ENCODE measurements at regions not wholly inside any gene's neighbourhood (a gene's known extent, or its start where the extent isn't known, plus 50 kb on each side); places are given as distances from the start of the nearest gene placed in this dataset.

DNA sequence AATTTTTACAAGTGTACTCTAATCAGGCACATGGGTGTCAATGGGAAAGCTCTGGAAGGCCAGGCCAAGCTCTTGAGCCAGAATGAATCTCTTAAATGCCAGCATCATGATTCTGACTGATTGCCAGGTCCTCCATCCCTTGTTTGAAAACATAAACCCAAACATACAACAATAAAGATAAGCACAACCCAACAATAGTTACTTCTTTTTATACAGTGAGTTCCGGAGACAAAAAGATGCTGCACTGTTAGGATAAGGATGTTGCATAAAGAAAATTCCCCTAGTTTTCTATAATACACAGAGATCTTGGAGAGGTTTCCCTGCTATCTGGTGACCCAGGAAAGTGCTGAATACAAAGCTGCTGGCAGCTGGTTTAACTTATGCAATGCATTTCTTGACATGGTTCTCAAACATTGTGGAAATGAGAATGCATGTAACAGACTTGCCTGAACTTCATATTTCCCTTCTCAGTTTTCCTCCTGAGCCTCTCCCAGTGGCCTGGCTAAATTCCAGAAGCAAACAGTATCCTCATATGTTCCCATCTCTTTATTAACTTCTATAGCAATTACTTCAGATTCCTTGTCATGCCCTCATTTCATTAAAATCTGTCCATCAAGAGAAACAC is 180.1 kb upstream of the PRICKLE2 start:
- in situ Hi-C loops (cut with HindIII; ENCODE audit: low pct_unique_long_range_greater_than_20kb, low sequenced_read_pairs) = no loop called here
- no peak for DNase-seq (ENCODE audit: low read depth, low spot score)

DNA sequence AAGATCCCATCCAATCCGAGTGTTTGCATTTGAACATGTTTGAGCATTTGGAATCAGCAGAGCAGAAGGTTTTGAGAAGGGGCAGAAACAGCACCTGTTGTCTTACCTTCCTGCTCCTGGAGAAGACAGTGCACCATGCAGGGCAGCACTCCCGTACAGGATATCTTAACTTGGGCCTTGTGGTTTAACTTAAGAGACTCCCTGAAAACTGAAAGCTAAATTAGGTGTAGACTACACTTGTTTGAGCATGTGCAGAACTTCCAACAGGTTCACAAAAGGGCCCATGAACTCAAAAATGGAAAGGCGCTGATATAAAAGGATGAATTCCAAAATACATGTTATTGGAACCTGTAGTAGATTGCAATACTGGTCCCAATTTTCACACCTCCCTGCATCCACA is 175.4 kb upstream of the PRICKLE2 start:
- DNase-seq (ENCODE audit: low read depth, low spot score) = no peak
- in situ Hi-C loops (cut with HindIII; ENCODE audit: low pct_unique_long_range_greater_than_20kb, low sequenced_read_pairs) = no loop called here

DNA sequence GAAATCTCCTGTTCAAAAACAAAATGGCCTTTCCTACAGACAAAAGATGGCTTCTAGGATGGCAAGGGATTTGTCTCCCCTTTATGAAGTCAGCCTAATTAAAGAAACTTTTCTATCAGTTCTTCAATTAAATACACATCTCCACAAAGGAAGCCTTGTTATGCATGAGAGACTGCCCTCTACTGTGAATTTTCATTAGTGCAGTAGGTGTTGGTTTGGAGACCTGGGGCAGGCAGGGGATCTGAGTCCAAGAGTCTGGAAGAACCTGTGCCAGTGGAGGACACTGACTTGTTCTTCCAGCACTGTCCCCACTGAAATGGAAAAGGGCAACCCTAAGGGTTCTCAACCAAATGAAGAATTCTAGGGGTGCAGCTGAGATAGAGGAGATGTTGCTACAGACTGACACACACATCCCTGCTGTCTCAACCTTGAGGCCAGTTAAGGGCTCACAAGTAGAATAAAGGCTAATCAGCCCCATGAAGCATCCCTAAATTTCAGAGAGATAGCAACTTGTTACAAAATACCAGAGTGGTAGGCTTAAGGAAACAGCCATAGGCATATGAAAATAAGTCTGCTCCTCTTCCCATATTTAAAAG is 174.0 kb upstream of the PRICKLE2 start:
- peak; percentile 78 for DNase-seq (ENCODE audit: low read depth, low spot score)
- in situ Hi-C loops (cut with HindIII; ENCODE audit: low pct_unique_long_range_greater_than_20kb, low sequenced_read_pairs) = no loop called here

DNA sequence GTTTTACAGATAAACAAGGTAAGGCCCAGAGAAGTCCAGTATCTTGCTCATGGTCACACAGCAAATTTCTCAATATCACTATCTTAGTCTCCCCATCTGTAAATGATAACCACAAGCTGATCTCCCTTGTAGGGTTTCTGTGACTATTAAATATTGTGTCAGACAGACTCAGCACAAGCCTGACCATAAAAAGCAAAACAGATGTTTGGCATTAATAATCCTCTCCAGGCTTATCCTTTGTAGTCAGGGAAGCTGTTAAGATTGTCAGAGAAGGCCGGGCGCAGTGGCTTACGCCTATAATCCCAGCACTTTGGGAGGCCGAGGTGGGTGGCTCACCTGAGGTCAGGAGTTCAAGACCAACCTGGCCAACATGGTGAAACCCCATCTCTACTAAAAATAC is 173.2 kb upstream of the PRICKLE2 start:
- in situ Hi-C loops (cut with HindIII; ENCODE audit: low pct_unique_long_range_greater_than_20kb, low sequenced_read_pairs) = no loop called here
- DNase-seq (ENCODE audit: low read depth, low spot score) = no peak

DNA sequence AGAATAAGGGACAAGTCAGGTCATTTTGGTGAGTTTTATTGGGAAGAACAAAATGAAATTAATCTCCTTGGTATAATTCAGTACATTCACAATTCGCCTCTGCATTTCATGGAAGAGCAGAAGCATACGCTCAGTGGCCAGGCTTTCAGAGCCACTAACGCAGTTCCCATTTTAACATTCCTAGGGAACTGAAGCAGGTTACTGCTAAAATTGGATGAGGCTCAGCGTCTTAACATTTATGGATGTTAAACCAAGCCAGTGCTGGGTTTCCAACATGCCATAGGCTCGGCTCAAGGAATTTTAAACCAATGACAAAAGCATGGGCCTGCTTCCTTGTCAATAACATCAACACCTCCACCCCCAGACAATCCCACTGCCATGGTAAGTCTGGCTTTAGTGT is 172.7 kb upstream of the PRICKLE2 start:
- in situ Hi-C loops (cut with HindIII; ENCODE audit: low pct_unique_long_range_greater_than_20kb, low sequenced_read_pairs) = no loop called here
- DNase-seq (ENCODE audit: low read depth, low spot score) = no peak

DNA sequence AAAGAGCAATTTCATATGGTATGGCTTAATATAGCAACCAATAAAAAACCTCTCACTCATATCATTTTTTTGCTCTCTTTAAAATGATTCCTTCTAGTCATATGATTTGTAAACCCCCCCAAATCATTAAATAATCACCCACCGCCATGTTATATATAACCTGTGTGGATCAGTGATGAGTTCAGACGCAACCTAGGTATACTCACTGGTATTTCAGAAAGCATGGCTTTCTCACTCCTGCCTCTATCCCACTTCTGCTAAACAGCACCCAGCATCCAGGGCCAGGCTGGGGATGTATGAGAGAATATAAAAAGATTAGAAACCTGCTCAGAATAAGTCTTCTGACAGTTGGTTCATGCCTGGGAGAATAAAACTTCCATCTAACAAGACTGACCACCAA is 172.3 kb upstream of the PRICKLE2 start:
- in situ Hi-C loops (cut with HindIII; ENCODE audit: low pct_unique_long_range_greater_than_20kb, low sequenced_read_pairs) = no loop called here
- no peak for DNase-seq (ENCODE audit: low read depth, low spot score)

DNA sequence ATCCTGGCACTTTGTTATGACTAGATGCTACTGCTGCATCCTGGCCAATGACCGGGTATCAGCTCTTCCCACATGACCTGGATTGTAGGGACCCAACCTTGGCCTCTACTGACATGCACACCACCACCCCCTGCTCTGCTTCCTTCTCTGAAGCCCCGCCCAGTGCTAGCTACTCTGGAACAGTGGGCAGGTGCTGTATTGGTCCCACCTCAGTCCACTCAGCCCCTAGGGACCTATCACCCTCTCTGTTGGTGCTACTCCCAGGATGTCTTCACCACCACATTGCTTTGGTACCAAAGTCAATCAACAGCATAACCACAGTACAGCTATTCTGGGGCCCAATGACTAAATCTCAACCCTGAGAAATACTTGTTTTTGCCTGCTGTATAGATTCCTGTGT is 170.2 kb upstream of the PRICKLE2 start:
- no peak for DNase-seq (ENCODE audit: low read depth, low spot score)
- in situ Hi-C loops (cut with HindIII; ENCODE audit: low pct_unique_long_range_greater_than_20kb, low sequenced_read_pairs) = no loop called here

DNA sequence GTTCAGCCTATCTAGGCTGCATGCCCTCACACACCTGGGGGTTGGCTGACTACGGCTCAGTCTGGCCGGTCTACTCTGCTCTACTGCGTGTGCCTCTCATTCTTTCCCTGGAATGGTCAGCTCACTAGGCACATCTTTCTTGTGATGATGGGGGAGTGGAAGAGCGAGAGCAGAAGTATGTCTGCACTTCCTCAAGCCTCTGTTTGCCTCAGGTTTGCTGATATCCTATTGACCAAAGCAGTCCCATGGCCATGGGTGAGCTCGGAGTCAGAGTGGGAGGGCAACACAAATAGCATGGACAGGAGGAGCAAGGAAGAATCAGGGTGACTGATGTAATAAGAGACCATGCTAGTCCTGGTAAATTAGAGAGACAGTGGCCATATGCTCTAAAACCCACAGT is 167.9 kb upstream of the PRICKLE2 start:
- DNase-seq (ENCODE audit: low read depth, low spot score) = no peak
- in situ Hi-C loops (cut with HindIII; ENCODE audit: low pct_unique_long_range_greater_than_20kb, low sequenced_read_pairs) = no loop called here

DNA sequence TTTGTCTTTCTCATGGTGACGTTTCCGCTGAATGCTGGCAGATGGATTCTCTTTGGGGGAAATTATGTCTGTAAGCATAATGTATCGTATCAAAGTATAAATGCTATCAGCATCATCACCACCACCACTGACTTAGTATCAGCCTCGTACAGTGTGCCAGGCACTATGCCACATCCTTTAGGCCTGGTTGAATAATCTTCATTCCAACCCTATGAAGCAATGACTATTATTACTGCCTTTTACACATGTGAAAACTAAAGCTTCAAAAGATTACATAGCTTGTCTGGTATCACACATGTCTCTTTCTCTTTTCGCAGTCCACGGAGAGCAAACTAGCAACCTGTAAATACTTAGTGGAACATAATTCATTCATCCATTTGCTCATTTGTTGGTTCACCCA is 166.7 kb upstream of the PRICKLE2 start:
- no peak for DNase-seq (ENCODE audit: low read depth, low spot score)
- in situ Hi-C loops (cut with HindIII; ENCODE audit: low pct_unique_long_range_greater_than_20kb, low sequenced_read_pairs) = no loop called here

DNA sequence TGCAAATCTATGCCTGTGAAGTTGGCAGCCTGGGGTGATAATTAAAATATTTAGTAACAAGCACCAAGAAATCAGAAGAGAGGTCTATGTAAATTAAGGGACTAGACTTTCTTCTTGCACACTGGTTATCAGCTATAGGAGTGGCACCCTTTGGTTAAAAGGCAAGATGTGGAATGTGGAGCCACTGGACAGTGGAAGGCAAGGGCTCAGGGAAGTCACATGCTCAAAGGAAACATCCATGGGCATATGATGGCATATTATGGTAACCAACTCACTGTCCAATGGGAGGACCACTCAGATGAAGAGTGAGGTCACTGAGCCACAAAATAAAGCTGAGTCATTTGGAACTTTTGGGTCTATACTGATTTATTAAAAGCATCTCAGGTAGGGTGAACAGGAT is 165.6 kb upstream of the PRICKLE2 start:
- in situ Hi-C loops (cut with HindIII; ENCODE audit: low pct_unique_long_range_greater_than_20kb, low sequenced_read_pairs) = no loop called here
- no peak for DNase-seq (ENCODE audit: low read depth, low spot score)

DNA sequence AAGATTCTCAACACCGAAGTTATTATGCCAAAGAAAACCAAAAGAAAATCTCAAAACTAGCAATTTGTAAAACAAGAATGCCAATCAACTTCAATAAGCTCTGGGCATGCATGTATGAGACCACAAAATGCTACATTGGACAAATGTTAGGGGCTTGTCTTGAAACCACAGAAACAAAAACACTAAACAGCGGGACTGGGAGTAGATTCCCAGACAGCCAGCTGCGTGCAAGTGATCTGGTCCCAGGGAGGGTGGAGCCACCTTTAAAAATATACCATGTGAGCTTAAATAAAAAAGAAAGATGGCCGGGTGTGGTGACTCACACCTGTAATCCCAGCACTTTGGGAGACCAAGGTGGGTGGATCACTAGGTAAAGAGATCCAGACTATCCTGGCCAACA is 163.6 kb upstream of the PRICKLE2 start:
- in situ Hi-C loops (cut with HindIII; ENCODE audit: low pct_unique_long_range_greater_than_20kb, low sequenced_read_pairs) = no loop called here
- no peak for DNase-seq (ENCODE audit: low read depth, low spot score)

DNA sequence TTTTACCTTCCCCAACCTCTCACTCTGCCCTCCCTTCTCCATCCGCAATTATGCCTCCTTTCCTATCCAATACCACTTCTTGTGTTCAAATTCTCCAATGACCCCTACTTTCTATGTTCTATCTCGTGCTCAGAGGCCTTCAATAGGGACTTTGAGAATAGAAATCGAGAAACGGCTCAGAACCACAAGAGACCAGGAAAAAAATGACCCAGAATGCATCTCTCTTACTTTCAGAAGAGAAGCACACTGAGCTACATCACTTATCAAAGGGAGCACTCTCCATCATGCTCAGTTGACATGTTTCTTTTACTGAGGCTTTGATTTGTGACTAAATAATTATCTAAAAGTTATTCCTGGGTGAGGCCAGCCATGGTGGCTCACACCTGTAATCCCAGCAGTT is 162.4 kb upstream of the PRICKLE2 start:
- no peak for DNase-seq (ENCODE audit: low read depth, low spot score)
- in situ Hi-C loops (cut with HindIII; ENCODE audit: low pct_unique_long_range_greater_than_20kb, low sequenced_read_pairs) = no loop called here

DNA sequence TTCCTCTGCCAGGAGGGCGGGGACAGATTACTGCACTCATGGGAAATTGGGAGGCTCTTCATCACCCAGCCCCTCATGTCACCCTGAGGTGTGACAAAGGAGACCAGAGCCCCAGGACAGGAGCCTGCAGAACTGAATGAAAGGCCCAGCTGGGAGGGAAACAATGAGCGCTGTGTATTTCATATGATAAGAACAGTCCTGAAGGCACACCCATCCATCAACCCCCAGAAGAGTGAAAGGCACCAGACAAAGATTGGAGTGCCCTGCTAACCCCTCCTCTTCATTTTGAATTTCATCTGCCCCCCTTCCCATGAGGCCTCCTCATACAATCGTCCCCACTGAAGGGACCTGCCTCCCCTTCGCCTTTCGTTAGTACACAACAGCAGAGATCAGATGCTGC is 160.0 kb upstream of the PRICKLE2 start:
- in situ Hi-C loops (cut with HindIII; ENCODE audit: low pct_unique_long_range_greater_than_20kb, low sequenced_read_pairs) = no loop called here

DNA sequence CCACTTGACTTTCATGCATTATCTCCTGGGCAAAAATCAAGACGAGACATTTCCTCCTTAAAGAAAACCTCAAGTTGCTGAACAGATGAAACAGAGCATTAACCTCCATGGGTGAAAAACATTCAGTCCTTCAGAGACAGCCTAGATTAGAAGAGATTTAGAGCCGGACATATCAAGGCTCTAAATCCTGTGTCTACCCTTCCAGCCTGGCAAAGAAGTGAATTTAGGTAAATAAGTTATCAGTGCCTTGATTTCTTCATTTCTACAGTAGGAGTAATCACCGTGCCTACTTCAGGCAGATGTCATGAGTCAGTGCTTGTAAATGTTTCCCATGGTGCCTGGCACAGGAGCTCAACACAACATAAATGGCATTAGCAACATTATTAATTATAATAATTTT is 159.3 kb upstream of the PRICKLE2 start:
- DNase-seq (ENCODE audit: low read depth, low spot score) = no peak
- in situ Hi-C loops (cut with HindIII; ENCODE audit: low pct_unique_long_range_greater_than_20kb, low sequenced_read_pairs) = no loop called here

More for the DNA sequence above, 160.0 kb upstream of the PRICKLE2 start:
- DNase-seq (ENCODE audit: low read depth, low spot score) = no peak

DNA sequence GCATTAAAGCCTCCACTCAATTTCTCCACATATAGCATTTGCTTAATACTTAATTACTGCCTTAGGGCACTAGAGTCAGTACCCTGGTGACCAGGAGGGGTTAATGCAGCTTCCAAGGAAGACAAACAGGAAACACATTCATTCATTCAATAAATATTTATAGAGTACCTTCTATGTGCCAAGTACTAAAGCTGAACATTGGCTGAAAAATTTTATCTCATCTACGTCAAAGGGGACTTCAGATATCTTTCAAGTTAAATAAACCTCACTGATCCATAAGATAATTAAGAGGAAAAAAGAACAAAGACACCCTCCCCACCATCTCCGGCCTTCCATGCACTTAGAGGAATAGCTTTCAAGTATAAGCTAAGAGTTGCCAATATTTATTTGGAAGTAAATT is 156.9 kb upstream of the PRICKLE2 start:
- no peak for DNase-seq (ENCODE audit: low read depth, low spot score)
- in situ Hi-C loops (cut with HindIII; ENCODE audit: low pct_unique_long_range_greater_than_20kb, low sequenced_read_pairs) = no loop called here

DNA sequence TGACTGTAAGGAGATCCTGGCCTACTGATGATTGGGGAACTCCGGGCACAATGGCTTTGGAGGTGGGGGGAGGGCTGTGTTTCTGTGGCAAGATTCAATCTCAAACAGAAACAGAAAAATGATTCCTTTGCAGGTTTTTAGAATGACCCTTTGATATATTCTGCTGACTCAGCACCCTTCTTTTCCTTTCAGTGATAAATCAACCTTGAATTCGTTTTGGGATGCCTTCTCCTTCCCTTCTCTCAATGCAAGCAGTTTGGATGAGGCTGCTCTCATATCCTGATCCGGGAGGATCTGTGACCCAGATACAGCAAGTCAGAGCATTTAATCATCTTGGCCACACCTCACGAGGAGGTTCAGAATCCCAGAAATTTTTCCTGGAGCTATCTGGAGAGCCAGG is 156.1 kb upstream of the PRICKLE2 start:
- in situ Hi-C loops (cut with HindIII; ENCODE audit: low pct_unique_long_range_greater_than_20kb, low sequenced_read_pairs) = no loop called here
- DNase-seq (ENCODE audit: low read depth, low spot score) = no peak

DNA sequence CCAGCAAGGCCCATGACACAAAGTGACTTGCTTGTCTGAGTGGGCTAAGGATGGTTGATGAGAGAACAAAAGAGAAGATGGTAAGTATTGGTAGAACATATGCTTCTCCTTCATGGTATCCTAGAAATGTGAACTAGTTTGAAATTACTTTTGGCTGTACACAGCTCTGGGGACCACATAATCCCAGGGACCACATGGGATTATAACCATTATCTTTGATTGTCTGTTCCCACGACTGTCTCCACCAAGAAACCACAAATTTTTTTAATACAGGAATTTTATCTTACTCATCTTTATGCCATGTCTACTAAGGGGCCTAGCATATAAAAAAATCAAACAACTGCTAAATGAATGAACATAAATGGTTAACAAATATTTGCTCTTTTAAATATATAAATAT is 155.3 kb upstream of the PRICKLE2 start:
- no peak for DNase-seq (ENCODE audit: low read depth, low spot score)
- in situ Hi-C loops (cut with HindIII; ENCODE audit: low pct_unique_long_range_greater_than_20kb, low sequenced_read_pairs) = no loop called here

DNA sequence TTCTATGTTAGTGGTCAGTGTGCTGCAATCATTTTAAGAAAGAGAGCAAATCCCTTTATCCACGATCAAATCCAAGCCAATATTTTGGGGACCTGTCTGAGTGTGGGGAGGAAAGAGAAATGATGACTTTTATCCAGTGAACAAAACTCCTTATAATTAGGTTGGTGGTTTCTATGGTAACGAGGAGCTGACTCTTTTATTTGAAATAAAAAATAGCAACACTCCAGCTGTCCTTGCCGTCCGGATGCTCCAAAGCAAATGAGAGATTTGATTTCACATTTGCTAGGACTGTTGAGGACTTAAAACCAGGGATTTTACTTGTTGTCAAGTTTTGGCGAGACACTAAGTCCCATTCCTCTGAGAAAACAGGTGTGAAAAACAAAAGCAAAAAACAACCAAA is 154.0 kb upstream of the PRICKLE2 start:
- in situ Hi-C loops (cut with HindIII; ENCODE audit: low pct_unique_long_range_greater_than_20kb, low sequenced_read_pairs) = no loop called here
- no peak for DNase-seq (ENCODE audit: low read depth, low spot score)

DNA sequence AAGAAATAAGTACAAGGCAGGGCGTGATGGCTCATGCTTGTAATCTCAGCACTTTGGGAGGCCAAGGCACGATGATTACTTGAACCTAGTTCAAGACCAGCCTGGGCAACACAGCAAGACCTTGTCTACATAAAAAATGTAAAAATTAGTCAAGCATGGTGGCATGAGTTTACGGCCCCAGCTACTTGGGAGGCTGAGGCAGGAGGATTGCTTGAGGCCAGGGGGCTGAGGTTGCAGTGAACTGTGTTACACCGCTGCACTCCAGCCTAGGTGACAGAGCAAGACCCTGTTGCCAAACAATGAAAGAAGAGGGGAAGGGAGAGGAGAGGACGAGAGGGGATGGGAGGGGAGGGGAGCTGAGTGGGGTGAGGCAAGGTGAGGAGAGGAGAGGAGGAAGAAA is 152.7 kb upstream of the PRICKLE2 start:
- in situ Hi-C loops (cut with HindIII; ENCODE audit: low pct_unique_long_range_greater_than_20kb, low sequenced_read_pairs) = no loop called here
- no peak for DNase-seq (ENCODE audit: low read depth, low spot score)

DNA sequence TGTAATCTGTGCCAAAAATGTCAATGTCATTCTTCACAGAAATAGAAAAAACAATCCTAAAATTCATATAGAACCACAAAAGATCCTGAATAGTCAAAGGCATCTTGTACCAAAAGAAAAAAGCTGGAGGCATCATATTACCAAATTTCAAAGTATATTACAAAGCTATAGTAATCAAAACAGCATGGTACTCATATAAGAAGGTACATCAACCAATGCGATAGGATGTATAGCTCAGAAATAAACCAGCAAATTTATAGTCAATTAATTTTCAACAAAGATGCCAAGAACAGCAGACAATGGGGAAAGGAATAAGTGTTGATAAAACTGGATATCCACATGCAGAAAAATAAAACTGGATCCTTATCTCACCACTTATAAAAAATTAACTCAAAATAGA is 150.5 kb upstream of the PRICKLE2 start:
- in situ Hi-C loops (cut with HindIII; ENCODE audit: low pct_unique_long_range_greater_than_20kb, low sequenced_read_pairs) = no loop called here
- DNase-seq (ENCODE audit: low read depth, low spot score) = no peak
